Effector memory CD4-positive, alpha-beta T cell (primary cell): ENCODE measurements at regions not wholly inside any gene's neighbourhood (a gene's known extent, or its start where the extent isn't known, plus 50 kb on each side); places are given as distances from the start of the nearest gene placed in this dataset.

ENCODE experiments used
- DNase-seq, 3 donors: peaks; one replicate each; pipeline ENCODE4 v3.0.0-alpha.2; 2020
- H3K27ac ChIP-seq: 2 replicates; pipeline ENCODE4 v1.7.0; 2013; ENCODE audit warnings: mild to moderate bottlenecking, low read length, moderate library complexity; ENCODE audit not compliant: insufficient read depth, poor library complexity, severe bottlenecking
- H3K27me3 ChIP-seq: replicated peaks from 2 replicates; pipeline ENCODE4 v1.7.0; 2013; ENCODE audit warnings: mild to moderate bottlenecking, low read length; ENCODE audit not compliant: insufficient read depth, control insufficient read depth, poor library complexity, severe bottlenecking
- H3K36me3 ChIP-seq: 2 replicates; pipeline ENCODE4 v1.7.0; 2013; ENCODE audit warnings: mild to moderate bottlenecking, low read length, moderate library complexity; ENCODE audit not compliant: control insufficient read depth, insufficient read depth
- H3K4me1 ChIP-seq: 2 replicates; pipeline ENCODE4 v1.7.0; 2013; ENCODE audit warnings: low read length, mild to moderate bottlenecking; ENCODE audit not compliant: control insufficient read depth, insufficient read depth, poor library complexity, severe bottlenecking
- H3K4me3 ChIP-seq: 2 replicates; pipeline ENCODE4 v1.7.0; 2013; ENCODE audit warnings: low read length, low read depth, mild to moderate bottlenecking; ENCODE audit not compliant: insufficient read depth, poor library complexity, severe bottlenecking
- H3K9me3 ChIP-seq: 2 replicates; pipeline ENCODE4 v1.7.0; 2013; ENCODE audit warnings: mild to moderate bottlenecking, low read length, moderate library complexity; ENCODE audit not compliant: control insufficient read depth

DNA sequence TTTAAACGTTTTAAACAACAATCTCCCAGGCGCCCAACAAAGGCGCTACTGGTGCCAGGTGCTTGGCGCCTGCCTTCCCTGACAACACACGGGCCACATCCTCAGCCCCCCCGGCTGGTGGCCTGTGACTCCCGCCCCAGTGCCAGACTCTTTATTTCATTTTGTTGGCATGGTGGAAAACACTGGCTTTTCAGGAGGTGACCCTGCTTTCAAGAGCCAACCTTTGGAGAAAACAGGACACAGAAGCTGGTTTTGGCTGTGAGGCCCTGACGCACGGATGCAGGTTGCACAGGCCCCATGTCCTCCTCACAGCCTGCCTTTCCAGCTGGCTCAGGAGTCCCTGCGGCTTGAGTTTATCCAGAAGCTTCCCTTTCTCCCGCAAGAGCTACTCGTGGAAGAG is 100.0 kb downstream of the METRNL start:
- Histone ChIP-seq H3K4me1 (no peaks in the 10 kb centered on the region), H3K4me3 (no peak overlapping the region), H3K27me3 (no peaks in the 10 kb centered on the region), H3K9me3 (no peaks in the 10 kb centered on the region), H3K36me3 (no peaks in the 10 kb centered on the region), H3K27ac (no peak overlapping the region)
- DNase-seq = no peak

GRCh38 chr17:83179811-83180210 is 100.4 kb downstream of the METRNL start:
- no peak overlapping the region for H3K27ac ChIP-seq
- H3K9me3 ChIP-seq = no peaks in the 10 kb centered on the region
- H3K36me3 ChIP-seq = no peaks in the 10 kb centered on the region
- H3K4me3 ChIP-seq = no peak overlapping the region
- no peak for DNase-seq
- no peaks in the 10 kb centered on the region for H3K4me1 ChIP-seq
- H3K27me3 ChIP-seq = no peaks in the 10 kb centered on the region

GRCh38 chr17:83180264-83180995 is 101.0 kb downstream of the METRNL start:
- H3K4me1 ChIP-seq = no peaks in the 10 kb centered on the region
- no peaks in the 10 kb centered on the region for H3K36me3 ChIP-seq
- no peaks in the 10 kb centered on the region for H3K27me3 ChIP-seq
- DNase-seq = no peak
- H3K9me3 ChIP-seq = no peaks in the 10 kb centered on the region
- H3K4me3 ChIP-seq = no peak overlapping the region
- no peak overlapping the region for H3K27ac ChIP-seq

DNA sequence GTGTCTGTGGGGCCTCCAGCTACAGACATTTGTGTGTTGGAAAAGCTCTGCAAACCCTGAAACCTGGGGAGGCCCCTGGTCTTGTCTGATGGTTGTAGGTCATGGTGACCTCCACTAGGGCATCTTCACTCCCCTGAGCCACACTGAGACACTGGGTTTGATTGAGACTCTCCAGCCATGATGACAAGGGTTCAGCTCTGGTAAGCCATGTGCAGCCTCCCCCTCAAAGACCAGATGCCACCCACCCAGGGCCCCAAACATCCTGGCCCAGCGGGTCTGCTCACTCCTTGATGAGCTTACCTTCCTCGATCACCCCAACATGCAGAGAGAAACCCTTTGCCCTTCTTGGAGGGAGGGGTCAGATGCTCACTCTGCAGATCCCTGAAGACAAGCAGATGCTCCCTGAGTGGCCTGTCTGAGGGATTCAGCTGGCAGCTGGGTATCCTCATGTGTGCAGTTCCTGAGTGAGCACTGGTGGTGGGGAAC is 101.6 kb downstream of the METRNL start:
- Histone ChIP-seq H3K9me3 (no peaks in the 10 kb centered on the region), H3K36me3 (no peaks in the 10 kb centered on the region), H3K27ac (no peak overlapping the region), H3K27me3 (no peaks in the 10 kb centered on the region), H3K4me1 (no peaks in the 10 kb centered on the region), H3K4me3 (no peak overlapping the region)
- no peak for DNase-seq

GRCh38 chr17:83181991-83182619 is 102.7 kb downstream of the METRNL start:
- DNase-seq = no peak
- Histone ChIP-seq H3K4me3 (no peak overlapping the region), H3K27ac (no peak overlapping the region), H3K4me1 (no peaks in the 10 kb centered on the region), H3K9me3 (no peaks in the 10 kb centered on the region), H3K27me3 (no peaks in the 10 kb centered on the region), H3K36me3 (no peaks in the 10 kb centered on the region)

DNA sequence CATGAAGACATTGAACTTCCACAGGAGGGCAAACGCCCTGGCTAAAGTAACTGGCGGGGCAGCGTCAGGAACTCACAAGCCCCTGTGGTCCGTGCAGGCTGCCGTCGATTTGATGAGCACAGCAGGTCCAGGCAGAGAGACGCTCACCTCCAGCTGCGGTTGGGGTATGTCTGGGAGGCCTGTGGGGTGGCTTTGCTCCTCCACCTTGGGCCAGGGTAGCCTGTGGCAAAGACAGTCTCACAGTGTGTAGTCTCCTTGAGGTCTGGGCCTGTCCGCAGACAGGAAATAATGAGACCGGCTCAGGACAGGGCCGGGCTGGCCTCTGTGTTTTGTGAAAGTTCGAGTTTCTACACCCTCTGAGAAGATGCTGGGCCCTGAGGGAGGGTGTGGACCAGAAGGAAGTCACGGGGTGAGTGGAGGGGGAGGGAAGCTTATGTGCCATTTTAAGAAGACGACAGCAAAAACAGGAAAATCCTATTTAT is 103.3 kb downstream of the METRNL start:
- no peak overlapping the region for H3K4me3 ChIP-seq
- DNase-seq = no peak

DNA sequence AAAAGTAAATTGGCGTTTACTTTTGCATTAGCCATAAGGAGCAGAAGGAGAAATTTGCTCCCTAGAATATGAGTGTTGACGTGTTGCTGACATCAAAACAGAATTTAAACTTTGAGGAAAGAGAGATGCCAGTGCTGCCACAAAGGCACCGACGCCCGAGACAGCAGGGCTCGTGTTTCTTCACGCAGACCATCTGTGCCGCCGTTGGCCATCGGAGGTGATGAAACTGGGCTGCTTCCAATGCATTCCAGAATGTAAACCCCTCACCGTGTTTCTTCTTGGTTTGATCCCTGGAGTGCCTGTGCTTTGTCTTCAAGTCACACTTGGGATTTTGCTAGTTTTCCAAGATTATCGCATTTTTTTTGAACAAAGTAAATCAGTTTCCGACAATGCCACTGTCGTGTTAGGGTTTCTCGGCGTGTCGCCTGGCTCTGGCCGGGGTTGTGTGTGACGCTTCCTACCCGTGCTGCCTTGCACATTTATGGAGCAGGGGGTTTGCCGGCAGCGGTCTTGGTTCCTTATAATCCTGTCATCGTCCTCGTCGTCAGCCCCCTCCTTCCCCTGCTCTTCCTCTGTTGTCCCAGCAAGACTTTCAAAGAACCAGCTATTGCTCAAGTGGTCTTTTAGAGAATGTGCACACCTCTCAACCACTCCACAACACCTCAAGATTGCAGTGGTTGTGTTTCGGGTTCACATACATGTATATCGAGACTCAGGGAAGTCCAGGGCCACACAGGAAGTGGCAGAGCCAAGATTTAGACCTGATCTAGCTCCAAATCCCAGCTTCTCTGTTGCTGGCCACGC is 103.9 kb downstream of the METRNL start:
- H3K9me3 ChIP-seq = no peaks in the 10 kb centered on the region
- no peak overlapping the region for H3K27ac ChIP-seq
- no peak overlapping the region for H3K4me3 ChIP-seq
- no peaks in the 10 kb centered on the region for H3K27me3 ChIP-seq
- H3K36me3 ChIP-seq = no peaks in the 10 kb centered on the region
- no peaks in the 10 kb centered on the region for H3K4me1 ChIP-seq
- DNase-seq = no peak

More for the DNA sequence above, 103.3 kb downstream of the METRNL start:
- Histone ChIP-seq H3K36me3 (no peaks in the 10 kb centered on the region), H3K4me1 (no peaks in the 10 kb centered on the region), H3K9me3 (no peaks in the 10 kb centered on the region), H3K27me3 (no peaks in the 10 kb centered on the region), H3K27ac (no peak overlapping the region)

- Histone ChIP-seq H3K27me3 (no peaks in the 10 kb centered on the region), H3K27ac (no peak overlapping the region), H3K4me1 (no peaks in the 10 kb centered on the region), H3K36me3 (no peaks in the 10 kb centered on the region), H3K9me3 (no peaks in the 10 kb centered on the region), H3K4me3 (no peak overlapping the region)
- DNase-seq = no peak
Observed at GRCh38 chr17:83183951-83184506, 104.6 kb downstream of the METRNL start.

DNA sequence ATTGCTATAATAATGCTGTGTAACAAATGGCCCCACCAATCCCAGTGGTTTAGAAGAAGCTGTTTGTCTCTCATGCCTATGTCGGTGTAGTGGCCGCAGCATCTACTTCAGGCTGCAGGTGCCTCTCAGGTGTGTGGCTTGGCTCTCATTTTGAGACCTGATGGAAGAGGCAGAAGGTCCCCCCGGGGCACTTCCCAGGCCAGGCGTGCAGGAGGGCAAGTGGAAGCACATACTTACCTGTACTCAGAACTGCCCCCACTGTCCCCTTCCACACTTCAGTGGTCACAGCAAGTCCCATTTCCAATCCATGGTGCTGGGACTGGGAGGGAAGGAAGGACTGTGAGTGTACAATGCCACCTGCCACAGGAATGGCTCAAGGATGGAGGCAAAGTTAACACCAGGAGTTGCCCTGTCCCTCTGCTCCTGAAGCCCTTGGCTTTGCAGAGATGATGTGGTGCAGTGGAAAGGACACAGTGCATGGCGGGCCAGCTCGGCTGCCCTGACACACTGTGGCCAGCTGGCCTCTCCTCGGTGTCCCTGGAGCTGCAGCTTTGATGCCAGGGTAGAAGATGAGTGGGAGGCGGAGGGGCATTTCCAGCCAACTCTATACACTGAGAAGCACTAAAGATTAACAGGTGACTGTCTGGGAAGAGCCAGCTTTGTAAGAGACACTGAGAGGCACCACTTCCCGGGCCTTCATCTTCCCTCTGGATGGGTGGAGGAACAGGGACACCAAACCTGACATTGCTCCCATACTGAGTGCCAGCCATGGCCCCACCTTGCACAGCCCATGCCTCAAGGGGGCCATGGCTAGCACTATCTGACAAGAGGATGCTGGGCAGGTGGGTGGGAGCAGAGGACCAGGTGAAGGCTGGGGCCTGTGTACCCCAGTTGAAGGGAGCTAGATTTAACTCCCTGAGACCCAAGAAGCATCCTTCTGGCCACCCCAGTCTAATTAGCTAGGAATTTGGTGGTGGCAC is 105.9 kb downstream of the METRNL start:
- no peak overlapping the region for H3K4me3 ChIP-seq
- H3K36me3 ChIP-seq = no peaks in the 10 kb centered on the region
- no peaks in the 10 kb centered on the region for H3K4me1 ChIP-seq
- no peaks in the 10 kb centered on the region for H3K27me3 ChIP-seq
- no peak overlapping the region for H3K27ac ChIP-seq
- no peak for DNase-seq
- H3K9me3 ChIP-seq = no peaks in the 10 kb centered on the region
